H9 (cell line): ENCODE measurements at regions not wholly inside any gene's neighbourhood (a gene's known extent, or its start where the extent isn't known, plus 50 kb on each side); places are given as distances from the start of the nearest gene placed in this dataset.

ENCODE experiments used
- DNase-seq: peaks from one replicate; pipeline ENCODE4 v3.0.0-alpha.2; 2017
- H2AFZ ChIP-seq: one replicate; pipeline ENCODE4 v1.6.1; 2013; ENCODE audit warnings: mild to moderate bottlenecking, low read length, control low read depth, moderate library complexity
- H2AK5ac ChIP-seq: 2 replicates; pipeline ENCODE4 v1.6.1; 2013; ENCODE audit warnings: low read length, control low read depth, mixed read lengths; ENCODE audit not compliant: insufficient read length
- H2BK120ac ChIP-seq: one replicate; pipeline ENCODE4 v1.6.1; 2013; ENCODE audit warnings: low read depth, mild to moderate bottlenecking, low read length, control low read depth, inconsistent platforms; ENCODE audit not compliant: poor library complexity, severe bottlenecking
- H2BK12ac ChIP-seq: 2 replicates; pipeline ENCODE4 v1.6.1; 2013; ENCODE audit warnings: low read length, control low read depth, mixed read lengths, low read depth; ENCODE audit not compliant: insufficient read length
- H2BK15ac ChIP-seq: 2 replicates; pipeline ENCODE4 v1.6.1; 2013; ENCODE audit warnings: low read depth, low read length, control low read depth
- H2BK20ac ChIP-seq: one replicate; pipeline ENCODE4 v1.6.1; 2013; ENCODE audit warnings: low read depth, mild to moderate bottlenecking, low read length, control low read depth, inconsistent platforms; ENCODE audit not compliant: poor library complexity, severe bottlenecking
- H2BK5ac ChIP-seq: 2 replicates; pipeline ENCODE4 v1.6.1; 2013; ENCODE audit warnings: low read length, control low read depth, mixed read lengths; ENCODE audit not compliant: insufficient read length
- H3K14ac ChIP-seq: 2 replicates; pipeline ENCODE4 v1.6.1; 2013; ENCODE audit warnings: low read length, control low read depth; ENCODE audit not compliant: insufficient read depth
- H3K18ac ChIP-seq: 2 replicates; pipeline ENCODE4 v1.6.1; 2013; ENCODE audit warnings: low read depth, mild to moderate bottlenecking, mixed read lengths, low read length, control low read depth; ENCODE audit not compliant: insufficient read length
- H3K23ac ChIP-seq: 2 replicates; pipeline ENCODE4 v1.6.1; 2013; ENCODE audit warnings: low read length, control low read depth, mixed read lengths, low read depth; ENCODE audit not compliant: insufficient read length
- H3K23me2 ChIP-seq: 2 replicates; pipeline ENCODE4 v1.6.1; 2013; ENCODE audit warnings: low read depth, mild to moderate bottlenecking, mixed read lengths, low read length, control low read depth; ENCODE audit not compliant: insufficient read length, poor library complexity, severe bottlenecking
- H3K27ac ChIP-seq: 2 replicates; pipeline ENCODE4 v1.5.1; 2013; ENCODE audit warnings: low read length, control low read depth, mixed read lengths, low read depth; ENCODE audit not compliant: insufficient read length
- H3K27me3 ChIP-seq: 2 replicates; pipeline ENCODE4 v1.6.1; 2013; ENCODE audit warnings: low read length, control low read depth, inconsistent platforms; ENCODE audit not compliant: insufficient read depth
- H3K4ac ChIP-seq: 2 replicates; pipeline ENCODE4 v1.6.1; 2013; ENCODE audit warnings: low read depth, mild to moderate bottlenecking, control low read depth, inconsistent platforms, low read length, moderate library complexity
- H3K4me1 ChIP-seq: 2 replicates; pipeline ENCODE4 v1.6.1; 2013; ENCODE audit warnings: low read length, control low read depth, inconsistent platforms; ENCODE audit not compliant: insufficient read depth
- H3K4me2 ChIP-seq: 2 replicates; pipeline ENCODE4 v1.6.1; 2013; ENCODE audit warnings: low read length, control low read depth, mixed read lengths; ENCODE audit not compliant: insufficient read length, insufficient read depth
- H3K56ac ChIP-seq: 2 replicates; pipeline ENCODE4 v1.6.1; 2013; ENCODE audit warnings: low read depth, mild to moderate bottlenecking, mixed read lengths, low read length, control low read depth; ENCODE audit not compliant: insufficient read length
- H3K79me1 ChIP-seq: 2 replicates; pipeline ENCODE4 v1.6.1; 2013; ENCODE audit warnings: low read depth, mild to moderate bottlenecking, moderate library complexity, low read length, control low read depth, inconsistent platforms; ENCODE audit not compliant: insufficient read depth, poor library complexity, severe bottlenecking
- H3K79me2 ChIP-seq: 2 replicates; pipeline ENCODE4 v1.6.1; 2013; ENCODE audit warnings: low read length, control low read depth, inconsistent platforms; ENCODE audit not compliant: insufficient read depth
- H3K9ac ChIP-seq: 2 replicates; pipeline ENCODE4 v1.6.1; 2013; ENCODE audit warnings: low read length, control low read depth, mixed read lengths; ENCODE audit not compliant: insufficient read length; ENCODE audit errors: extremely low read depth
- H3K9me3 ChIP-seq: one replicate; pipeline ENCODE4 v1.6.1; 2013; ENCODE audit warnings: low read depth, low read length, inconsistent platforms; ENCODE audit not compliant: control insufficient read depth
- H3T11ph ChIP-seq: one replicate; pipeline ENCODE4 v1.6.1; 2013; ENCODE audit warnings: mild to moderate bottlenecking, low read length, control low read depth, inconsistent platforms
- H4K20me1 ChIP-seq: one replicate; pipeline ENCODE4 v1.6.1; 2013; ENCODE audit not compliant: control insufficient read depth, insufficient read length, insufficient read depth
- H4K5ac ChIP-seq: 2 replicates; pipeline ENCODE4 v1.6.1; 2013; ENCODE audit warnings: low read depth, mild to moderate bottlenecking, mixed read lengths, low read length, control low read depth; ENCODE audit not compliant: insufficient read length
- H4K8ac ChIP-seq: replicated peaks from 2 replicates; pipeline ENCODE4 v1.6.1; 2013; ENCODE audit warnings: low read length, control low read depth, mixed read lengths, low read depth; ENCODE audit not compliant: insufficient read length
- H4K91ac ChIP-seq: 2 replicates; pipeline ENCODE4 v1.6.1; 2013; ENCODE audit warnings: low read depth, mild to moderate bottlenecking, moderate library complexity, mixed read lengths, low read length, control low read depth; ENCODE audit not compliant: insufficient read length
- H3K27ac Mint-ChIP-seq, 3 experiments: 2 replicates in 2 of 3; 3 replicates in 1 of 3; pipeline ENCODE4 v1.8.0; 2020 to 2021; ENCODE audit warnings: mixed read lengths in 3 of 3, mild to moderate bottlenecking in 1 of 3, moderate library complexity in 1 of 3
- H3K27me3 Mint-ChIP-seq: 2 replicates; pipeline ENCODE4 v1.8.0; 2021; ENCODE audit warnings: low read depth, mild to moderate bottlenecking, moderate library complexity, mixed read lengths
- H3K36me3 Mint-ChIP-seq, 3 experiments: 2 replicates in 2 of 3; 3 replicates in 1 of 3; pipeline ENCODE4 v1.8.0; 2020 to 2021; ENCODE audit warnings: low read depth in 3 of 3, mixed read lengths in 3 of 3; ENCODE audit not compliant: insufficient read depth in 1 of 3
- H3K4me1 Mint-ChIP-seq, 2 experiments: 2 replicates each; pipeline ENCODE4 v1.8.0; 2020; ENCODE audit warnings: mixed read lengths in 2 of 2
- H3K4me3 Mint-ChIP-seq, 2 experiments: 2 replicates in 1 of 2; 3 replicates in 1 of 2; pipeline ENCODE4 v1.8.0; 2020 to 2021; ENCODE audit warnings: mild to moderate bottlenecking in 2 of 2, mixed read lengths in 2 of 2, moderate library complexity in 1 of 2
- H3K9me3 Mint-ChIP-seq, 2 experiments: 2 replicates in 1 of 2; 3 replicates in 1 of 2; pipeline ENCODE4 v1.8.0; 2020; ENCODE audit warnings: mild to moderate bottlenecking in 2 of 2, mixed read lengths in 2 of 2, moderate library complexity in 1 of 2
- CTCF ChIP-seq: fragments of 200-600 bp; sonication (generic); conservative IDR thresholded peaks from 3 replicates; pipeline ENCODE4 v1.8.0; 2021; ENCODE audit warnings: antibody characterized with exemption, mild to moderate bottlenecking
- WGBS: extraction: QIAGEN DNeasy Blood & Tissue Kit; methylation state at CpG from one replicate; pipeline ENCODE4 v1.1.7; 2013; ENCODE audit warnings: missing lambda C conversion rate, low lambda C conversion rate, mixed read lengths; ENCODE audit not compliant: insufficient read length; ENCODE audit errors: extremely low coverage; 5-methylcytosine and 5-hydroxymethylcytosine counted together

GRCh38 chr6:42505385-42505718, 53.6 kb upstream of the TRERF1 start:
- no peaks in the 10 kb centered on the region for H3K4me1 Mint-ChIP-seq
- WGBS, result no CpG with 5 or more reads among the region's 1 CpG
- no peaks in the 10 kb centered on the region for H4K20me1 ChIP-seq
- no peak overlapping the region for H3K56ac ChIP-seq
- no peaks in the 10 kb centered on the region for H3K79me2 ChIP-seq
- no peak overlapping the region for H3K4me3 Mint-ChIP-seq
- H3K23ac ChIP-seq, result no peak overlapping the region
- no peak overlapping the region for H4K91ac ChIP-seq
- no peak overlapping the region for H2BK12ac ChIP-seq
- H2AFZ ChIP-seq, result no peak overlapping the region
- no peak overlapping the region for H2BK120ac ChIP-seq
- H3K9ac ChIP-seq, result no peak overlapping the region
- no peak overlapping the region for H4K5ac ChIP-seq
- H3K14ac ChIP-seq, result no peak overlapping the region
- no peak overlapping the region for H3K4ac ChIP-seq
- no peak overlapping the region for H3K27ac Mint-ChIP-seq
- no peak for DNase-seq
- no peak overlapping the region for H2BK5ac ChIP-seq
- no peaks in the 10 kb centered on the region; the same call in 1 of the 2 replicates for H3K27me3 ChIP-seq
- no peaks in the 10 kb centered on the region for H3K79me1 ChIP-seq
- no peak overlapping the region for H3T11ph ChIP-seq
- no peak for TF ChIP-seq CTCF
- no peaks in the 10 kb centered on the region for H3K9me3 ChIP-seq
- no peak overlapping the region for H2BK15ac ChIP-seq
- no peak overlapping the region for H2BK20ac ChIP-seq
- peaks cover 2% of the 10 kb centered on the region; the same call in 1 of the 2 replicates for H3K27me3 Mint-ChIP-seq
- no peaks in the 10 kb centered on the region for H3K23me2 ChIP-seq
- H3K36me3 Mint-ChIP-seq, result no peaks in the 10 kb centered on the region
- H3K4me2 ChIP-seq, result no peak overlapping the region
- H3K4me1 ChIP-seq, result no peaks in the 10 kb centered on the region
- H2AK5ac ChIP-seq, result no peak overlapping the region
- H3K9me3 Mint-ChIP-seq, result peaks cover 0 to 2% of the 10 kb centered on the region in 2 experiments; a peak in 1 of 5 replicates
- H3K27ac ChIP-seq, result no peak overlapping the region
- no peak overlapping the region for H3K18ac ChIP-seq
- H4K8ac ChIP-seq, result no peak overlapping the region
